ENCODE measurements at regions not wholly inside any gene's neighbourhood (a gene's known extent, or its start where the extent isn't known, plus 50 kb on each side); places are given as distances from the start of the nearest gene placed in this dataset.
A peak's percentile ranks its signal among the peaks of the same experiment; 100 is the strongest.

GRCh38 chr16:66270333-66270927, 96.1 kb upstream of the CDH5 start (continued):
- TF ChIP-seq DMTF1 (CRISPR knock-in tag; IDR thresholded peaks at IDR 0.05) (no peak), ZNF7 (CRISPR knock-in tag; IDR thresholded peaks at IDR 0.05) (no peak), RFXANK (CRISPR knock-in tag; IDR thresholded peaks at IDR 0.05) (no peak), GPN1 (CRISPR knock-in tag; IDR thresholded peaks at IDR 0.05; ENCODE audit: borderline replicate concordance) (no peak), MTA1 (CRISPR knock-in tag; IDR thresholded peaks at IDR 0.05; ENCODE audit: borderline replicate concordance) (peak; percentile 82; the same call in 1 of the 2 replicates), JUN (CRISPR knock-in tag; IDR thresholded peaks at IDR 0.05) (no peak), CBX5 (CRISPR knock-in tag; IDR thresholded peaks at IDR 0.05; ENCODE audit: borderline replicate concordance) (peak; percentile 55; the same call in 1 of the 2 replicates), BRCA1 (CRISPR knock-in tag; IDR thresholded peaks at IDR 0.05) (0 out of 2 replicates have a peak, but pooled peaks have one; percentile 74), ZNF597 (CRISPR knock-in tag; IDR thresholded peaks at IDR 0.05) (no peak), ZNF441 (CRISPR knock-in tag; IDR thresholded peaks at IDR 0.05; ENCODE audit: borderline replicate concordance) (no peak), SUZ12 (IDR thresholded peaks at IDR 0.05; ENCODE audit: low read depth, low read length) (0 out of 2 replicates have a peak, but pooled peaks have one; percentile 16), ZNF34 (CRISPR knock-in tag; IDR thresholded peaks at IDR 0.05; ENCODE audit: borderline replicate concordance) (no peak; the same call in 1 of the 2 replicates), KAT2B (IDR thresholded peaks at IDR 0.05; ENCODE audit: borderline replicate concordance, low read depth, low read length) (no peak), ZNF180 (CRISPR knock-in tag; IDR thresholded peaks at IDR 0.05; ENCODE audit: borderline replicate concordance, low read depth) (no peak), ZNF761 (CRISPR knock-in tag; conservative IDR thresholded peaks at IDR 0.05) (0 out of 2 replicates have a peak, but pooled peaks have one; percentile 69), RBM39 (IDR thresholded peaks at IDR 0.05; ENCODE audit: low read depth, low read length, poor library complexity, severe bottlenecking) (no peak), ZFYVE20 (CRISPR knock-in tag; IDR thresholded peaks at IDR 0.05; ENCODE audit: borderline replicate concordance, low read depth) (no peak)
- TF ChIP-seq, protein P1, sequence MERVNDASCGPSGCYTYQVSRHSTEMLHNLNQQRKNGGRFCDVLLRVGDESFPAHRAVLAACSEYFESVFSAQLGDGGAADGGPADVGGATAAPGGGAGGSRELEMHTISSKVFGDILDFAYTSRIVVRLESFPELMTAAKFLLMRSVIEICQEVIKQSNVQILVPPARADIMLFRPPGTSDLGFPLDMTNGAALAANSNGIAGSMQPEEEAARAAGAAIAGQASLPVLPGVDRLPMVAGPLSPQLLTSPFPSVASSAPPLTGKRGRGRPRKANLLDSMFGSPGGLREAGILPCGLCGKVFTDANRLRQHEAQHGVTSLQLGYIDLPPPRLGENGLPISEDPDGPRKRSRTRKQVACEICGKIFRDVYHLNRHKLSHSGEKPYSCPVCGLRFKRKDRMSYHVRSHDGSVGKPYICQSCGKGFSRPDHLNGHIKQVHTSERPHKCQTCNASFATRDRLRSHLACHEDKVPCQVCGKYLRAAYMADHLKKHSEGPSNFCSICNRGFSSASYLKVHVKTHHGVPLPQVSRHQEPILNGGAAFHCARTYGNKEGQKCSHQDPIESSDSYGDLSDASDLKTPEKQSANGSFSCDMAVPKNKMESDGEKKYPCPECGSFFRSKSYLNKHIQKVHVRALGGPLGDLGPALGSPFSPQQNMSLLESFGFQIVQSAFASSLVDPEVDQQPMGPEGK (CRISPR knock-in tag; IDR thresholded peaks at IDR 0.05): peak; percentile 96
- TF ChIP-seq, protein P2, sequence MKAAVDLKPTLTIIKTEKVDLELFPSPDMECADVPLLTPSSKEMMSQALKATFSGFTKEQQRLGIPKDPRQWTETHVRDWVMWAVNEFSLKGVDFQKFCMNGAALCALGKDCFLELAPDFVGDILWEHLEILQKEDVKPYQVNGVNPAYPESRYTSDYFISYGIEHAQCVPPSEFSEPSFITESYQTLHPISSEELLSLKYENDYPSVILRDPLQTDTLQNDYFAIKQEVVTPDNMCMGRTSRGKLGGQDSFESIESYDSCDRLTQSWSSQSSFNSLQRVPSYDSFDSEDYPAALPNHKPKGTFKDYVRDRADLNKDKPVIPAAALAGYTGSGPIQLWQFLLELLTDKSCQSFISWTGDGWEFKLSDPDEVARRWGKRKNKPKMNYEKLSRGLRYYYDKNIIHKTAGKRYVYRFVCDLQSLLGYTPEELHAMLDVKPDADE (CRISPR knock-in tag; IDR thresholded peaks at IDR 0.05): no peak
- TF ChIP-seq, protein P3, sequence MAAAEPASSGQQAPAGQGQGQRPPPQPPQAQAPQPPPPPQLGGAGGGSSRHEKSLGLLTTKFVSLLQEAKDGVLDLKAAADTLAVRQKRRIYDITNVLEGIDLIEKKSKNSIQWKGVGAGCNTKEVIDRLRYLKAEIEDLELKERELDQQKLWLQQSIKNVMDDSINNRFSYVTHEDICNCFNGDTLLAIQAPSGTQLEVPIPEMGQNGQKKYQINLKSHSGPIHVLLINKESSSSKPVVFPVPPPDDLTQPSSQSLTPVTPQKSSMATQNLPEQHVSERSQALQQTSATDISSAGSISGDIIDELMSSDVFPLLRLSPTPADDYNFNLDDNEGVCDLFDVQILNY (CRISPR knock-in tag; conservative IDR thresholded peaks at IDR 0.05): no peak
